HG02885 (cell line): ENCODE measurements at regions not wholly inside any gene's neighbourhood (a gene's known extent, or its start where the extent isn't known, plus 50 kb on each side); places are given as distances from the start of the nearest gene placed in this dataset.

ENCODE experiments used
- ATAC-seq: cut with Tn5 transposase; IDR thresholded peaks from one replicate; pipeline ENCODE4 v1.9.1; 2021; ENCODE audit warnings: mild to moderate bottlenecking; ENCODE audit not compliant: unreplicated experiment, poor library complexity

GRCh38 chr10:21002091-21002878, 105.2 kb upstream of the NEBL start:
- no peak for ATAC-seq

GRCh38 chr10:20999699-21000098, 102.6 kb upstream of the NEBL start:
- no peak for ATAC-seq

GRCh38 chr10:20998036-20998435, 100.9 kb upstream of the NEBL start:
- ATAC-seq, result no peak

- no peak for ATAC-seq
Observed at GRCh38 chr10:20995123-20995987, 98.2 kb upstream of the NEBL start.

- ATAC-seq, result no peak
Observed at GRCh38 chr10:20993830-20994527, 96.9 kb upstream of the NEBL start.

- no peak for ATAC-seq
Observed at GRCh38 chr10:20993389-20993788, 96.3 kb upstream of the NEBL start.

- ATAC-seq, result no peak
Observed at GRCh38 chr10:20991526-20991925, 94.4 kb upstream of the NEBL start.

- no peak for ATAC-seq
Observed at GRCh38 chr10:20990604-20991003, 93.5 kb upstream of the NEBL start.

- no peak for ATAC-seq
Observed at GRCh38 chr10:20988357-20988983, 91.4 kb upstream of the NEBL start.

- ATAC-seq, result no peak
Observed at GRCh38 chr10:20986049-20986448, 88.9 kb upstream of the NEBL start.

- ATAC-seq, result no peak
Observed at GRCh38 chr10:20984662-20985061, 87.6 kb upstream of the NEBL start.

- no peak for ATAC-seq
Observed at GRCh38 chr10:20981419-20981953, 84.4 kb upstream of the NEBL start.

- ATAC-seq, result no peak
Observed at GRCh38 chr10:20978617-20979016, 81.5 kb upstream of the NEBL start.

- ATAC-seq, result no peak
Observed at GRCh38 chr10:20977300-20977699, 80.2 kb upstream of the NEBL start.

GRCh38 chr10:20976891-20977290, 79.8 kb upstream of the NEBL start:
- no peak for ATAC-seq

- no peak for ATAC-seq
Observed at GRCh38 chr10:20976390-20976789, 79.3 kb upstream of the NEBL start.

GRCh38 chr10:20975236-20975635, 78.1 kb upstream of the NEBL start:
- no peak for ATAC-seq

GRCh38 chr10:20972925-20973324, 75.8 kb upstream of the NEBL start:
- no peak for ATAC-seq

GRCh38 chr10:20971901-20972300, 74.8 kb upstream of the NEBL start:
- ATAC-seq, result no peak

- peak; percentile 97 for ATAC-seq
Observed at GRCh38 chr10:20970708-20971107, 73.6 kb upstream of the NEBL start.
